ENCODE measurements at regions not wholly inside any gene's neighbourhood (a gene's known extent, or its start where the extent isn't known, plus 50 kb on each side); places are given as distances from the start of the nearest gene placed in this dataset.

- DNase-seq, result no peak
- H3K27ac Mint-ChIP-seq, result no peak overlapping the region
- H3K36me3 Mint-ChIP-seq (ENCODE audit: low read depth), result no peaks in the 10 kb centered on the region
- ChIA-PET POLR2A (no interaction called here), CTCF (interaction anchor here (1.7 to 1.8 kb wide), 2 partner anchors 17 to 21 kb away, joined by 8 to 13 read pairs; no protein-coding TSS in a partner anchor)
- TF ChIP-seq CTCF (IDR thresholded peaks at IDR 0.05), result no peak
- peaks cover 2% of the 10 kb centered on the region for H3K27me3 Mint-ChIP-seq
- no peak for ATAC-seq
- H3K9me3 Mint-ChIP-seq, result peaks cover 11% of the 10 kb centered on the region
- H3K4me3 Mint-ChIP-seq, result no peak overlapping the region
- H3K4me1 Mint-ChIP-seq (ENCODE audit: low read depth), result no peaks in the 10 kb centered on the region
- intact Hi-C loops (cut with micrococcal nuclease), result no loop called here
Observed at GRCh38 chr7:25913598-25914224, 238.3 kb upstream of the NFE2L3 start.

GRCh38 chr7:25918731-25919130 lies 233.3 kb upstream of the NFE2L3 start:
- Mint-ChIP-seq H3K9me3 (peaks cover 11% of the 10 kb centered on the region), H3K27me3 (peaks cover 4% of the 10 kb centered on the region), H3K36me3 (ENCODE audit: low read depth) (no peaks in the 10 kb centered on the region), H3K4me1 (ENCODE audit: low read depth) (no peaks in the 10 kb centered on the region), H3K4me3 (no peak overlapping the region), H3K27ac (no peak overlapping the region)
- intact Hi-C loops (cut with micrococcal nuclease), result no loop called here
- ChIA-PET CTCF (interaction anchor here (1.3 kb wide), 1 partner anchor 13 kb away, joined by 3 read pairs; no protein-coding TSS in a partner anchor), POLR2A (no interaction called here)
- ATAC-seq (no peak), DNase-seq (no peak)
- TF ChIP-seq CTCF (IDR thresholded peaks at IDR 0.05), result no peak

GRCh38 chr7:25922296-25922695 lies 229.7 kb upstream of the NFE2L3 start:
- H3K36me3 Mint-ChIP-seq (ENCODE audit: low read depth), result no peaks in the 10 kb centered on the region
- peaks cover 15% of the 10 kb centered on the region for H3K27me3 Mint-ChIP-seq
- no peak overlapping the region for H3K4me3 Mint-ChIP-seq
- intact Hi-C loops (cut with micrococcal nuclease), result no loop called here
- ATAC-seq (no peak), DNase-seq (no peak)
- H3K9me3 Mint-ChIP-seq, result peaks cover 11% of the 10 kb centered on the region
- TF ChIP-seq CTCF (IDR thresholded peaks at IDR 0.05), result no peak
- H3K4me1 Mint-ChIP-seq (ENCODE audit: low read depth), result no peaks in the 10 kb centered on the region
- POLR2A ChIA-PET, result no interaction called here
- no peak overlapping the region for H3K27ac Mint-ChIP-seq
- CTCF ChIA-PET, result interaction anchor here (1.0 kb wide), 1 partner anchor 30 kb away, joined by 4 read pairs; no protein-coding TSS in a partner anchor

- DNase-seq, result no peak
- Mint-ChIP-seq H3K27me3 (peaks cover 22% of the 10 kb centered on the region), H3K4me3 (no peak overlapping the region), H3K27ac (no peak overlapping the region), H3K36me3 (ENCODE audit: low read depth) (no peaks in the 10 kb centered on the region), H3K9me3 (no peaks in the 10 kb centered on the region), H3K4me1 (ENCODE audit: low read depth) (no peaks in the 10 kb centered on the region)
- ChIA-PET CTCF (no interaction called here), POLR2A (no interaction called here)
- no peak for TF ChIP-seq CTCF (IDR thresholded peaks at IDR 0.05)
- intact Hi-C loops (cut with micrococcal nuclease), result no loop called here
- ATAC-seq, result no peak
Observed at GRCh38 chr7:25923741-25924460, 228.1 kb upstream of the NFE2L3 start.

GRCh38 chr7:25926009-25926408 lies 226.0 kb upstream of the NFE2L3 start:
- no peak for DNase-seq
- ChIA-PET CTCF (no interaction called here), POLR2A (no interaction called here)
- Mint-ChIP-seq H3K4me1 (ENCODE audit: low read depth) (no peaks in the 10 kb centered on the region), H3K9me3 (no peaks in the 10 kb centered on the region), H3K4me3 (no peak overlapping the region), H3K27me3 (peaks cover 25% of the 10 kb centered on the region), H3K27ac (no peak overlapping the region), H3K36me3 (ENCODE audit: low read depth) (no peaks in the 10 kb centered on the region)
- TF ChIP-seq CTCF (IDR thresholded peaks at IDR 0.05), result no peak
- intact Hi-C loops (cut with micrococcal nuclease), result no loop called here
- no peak for ATAC-seq

Data from activated CD8-positive, alpha-beta T cell treated with anti-CD3 and anti-CD28 coated beads for 36 hours (primary cell).